Right hindlimb (tissue), 1 donor: ENCODE measurements at regions not wholly inside any gene's neighbourhood (a gene's known extent, or its start where the extent isn't known, plus 50 kb on each side); places are given as distances from the start of the nearest gene placed in this dataset.
"Not testable (repeated sequence)": the region's sequence is repeated elsewhere in the genome, so short reads cannot be mapped to it uniquely, and the experiment has no call there.

Experiments
- DNase-seq: peaks from one replicate; pipeline ENCODE4 v3.0.0-alpha.2; 2018

GRCh38 chr3:159238646-159239045 lies 436.8 kb downstream of the MFSD1 start:
- DNase-seq, result no peak

- no peak for DNase-seq
These were observed 437.2 kb downstream of the MFSD1 start for GRCh38 chr3:159239059-159239458.

- DNase-seq, result no peak
These were observed 443.1 kb downstream of the MFSD1 start for GRCh38 chr3:159244933-159245332.

- no peak for DNase-seq
These were observed 444.0 kb downstream of the MFSD1 start for GRCh38 chr3:159245871-159246270.

GRCh38 chr3:159246385-159246784 lies 444.5 kb downstream of the MFSD1 start:
- no peak for DNase-seq

GRCh38 chr3:159249472-159250174 lies 447.8 kb downstream of the MFSD1 start:
- DNase-seq, result no peak

GRCh38 chr3:159250961-159251360 lies 449.1 kb downstream of the MFSD1 start:
- DNase-seq, result no peak

- no peak for DNase-seq
These were observed 450.4 kb downstream of the MFSD1 start for GRCh38 chr3:159252274-159252673.

- DNase-seq, result no peak
These were observed 451.0 kb downstream of the MFSD1 start for GRCh38 chr3:159252772-159253384.

GRCh38 chr3:159253860-159254259 lies 452.0 kb downstream of the MFSD1 start:
- DNase-seq, result no peak

- no peak for DNase-seq
These were observed 456.1 kb downstream of the MFSD1 start for GRCh38 chr3:159257954-159258353.

GRCh38 chr3:159258934-159259333 lies 457.1 kb downstream of the MFSD1 start:
- no peak for DNase-seq

- peak; percentile 41 for DNase-seq
These were observed 458.3 kb downstream of the MFSD1 start for GRCh38 chr3:159260049-159260662.

GRCh38 chr3:159261333-159261732 lies 459.5 kb downstream of the MFSD1 start:
- not testable (repeated sequence) for DNase-seq

- DNase-seq, result peak; percentile 26
These were observed 462.1 kb downstream of the MFSD1 start for GRCh38 chr3:159263750-159264553.

- no peak for DNase-seq
These were observed 463.9 kb downstream of the MFSD1 start for GRCh38 chr3:159265705-159266104.

GRCh38 chr3:159266779-159267178 lies 464.9 kb downstream of the MFSD1 start:
- no peak for DNase-seq

- no peak for DNase-seq
These were observed 470.1 kb downstream of the MFSD1 start for GRCh38 chr3:159271799-159272512.

GRCh38 chr3:159273070-159273469 lies 471.2 kb downstream of the MFSD1 start:
- no peak for DNase-seq

GRCh38 chr3:159273608-159274007 lies 471.8 kb downstream of the MFSD1 start:
- peak; percentile 69 for DNase-seq

GRCh38 chr3:159275741-159276140 lies 473.9 kb downstream of the MFSD1 start:
- DNase-seq, result no peak

GRCh38 chr3:159277814-159278213 lies 476.0 kb downstream of the MFSD1 start:
- DNase-seq, result no peak
